GM12873 (cell line): ENCODE measurements at regions not wholly inside any gene's neighbourhood (a gene's known extent, or its start where the extent isn't known, plus 50 kb on each side); places are given as distances from the start of the nearest gene placed in this dataset.

Experiments used
- TF ChIP-seq, protein P1 (sequence below): IDR thresholded peaks from 2 replicates; pipeline ENCODE4 v1.5.1; 2012; ENCODE audit warnings: low read depth, mild to moderate bottlenecking, moderate library complexity, low read length, control low read depth; ENCODE audit not compliant: insufficient read depth; ENCODE audit errors: missing control alignments

DNA sequence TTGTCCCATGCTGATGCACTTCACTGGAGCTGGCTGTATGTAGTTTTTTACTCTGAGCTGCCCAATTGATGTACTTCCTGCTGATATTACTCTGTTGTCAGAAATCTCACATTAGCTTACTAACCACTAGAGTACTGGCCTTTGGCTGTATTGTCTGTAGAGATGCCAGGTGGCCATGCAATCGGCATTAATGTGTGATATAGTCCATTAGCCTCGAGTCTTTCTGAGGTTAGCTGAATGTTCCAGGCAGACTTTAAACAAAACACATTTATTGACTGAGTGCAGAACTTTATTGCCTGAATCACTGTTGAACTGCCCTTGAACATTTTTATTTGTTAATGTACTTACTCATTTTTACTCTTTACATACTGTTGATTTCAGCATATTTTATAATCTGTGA, 335.2 kb downstream of the PCDH10 start:
- TF ChIP-seq, protein P1, sequence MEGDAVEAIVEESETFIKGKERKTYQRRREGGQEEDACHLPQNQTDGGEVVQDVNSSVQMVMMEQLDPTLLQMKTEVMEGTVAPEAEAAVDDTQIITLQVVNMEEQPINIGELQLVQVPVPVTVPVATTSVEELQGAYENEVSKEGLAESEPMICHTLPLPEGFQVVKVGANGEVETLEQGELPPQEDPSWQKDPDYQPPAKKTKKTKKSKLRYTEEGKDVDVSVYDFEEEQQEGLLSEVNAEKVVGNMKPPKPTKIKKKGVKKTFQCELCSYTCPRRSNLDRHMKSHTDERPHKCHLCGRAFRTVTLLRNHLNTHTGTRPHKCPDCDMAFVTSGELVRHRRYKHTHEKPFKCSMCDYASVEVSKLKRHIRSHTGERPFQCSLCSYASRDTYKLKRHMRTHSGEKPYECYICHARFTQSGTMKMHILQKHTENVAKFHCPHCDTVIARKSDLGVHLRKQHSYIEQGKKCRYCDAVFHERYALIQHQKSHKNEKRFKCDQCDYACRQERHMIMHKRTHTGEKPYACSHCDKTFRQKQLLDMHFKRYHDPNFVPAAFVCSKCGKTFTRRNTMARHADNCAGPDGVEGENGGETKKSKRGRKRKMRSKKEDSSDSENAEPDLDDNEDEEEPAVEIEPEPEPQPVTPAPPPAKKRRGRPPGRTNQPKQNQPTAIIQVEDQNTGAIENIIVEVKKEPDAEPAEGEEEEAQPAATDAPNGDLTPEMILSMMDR = no peak

DNA sequence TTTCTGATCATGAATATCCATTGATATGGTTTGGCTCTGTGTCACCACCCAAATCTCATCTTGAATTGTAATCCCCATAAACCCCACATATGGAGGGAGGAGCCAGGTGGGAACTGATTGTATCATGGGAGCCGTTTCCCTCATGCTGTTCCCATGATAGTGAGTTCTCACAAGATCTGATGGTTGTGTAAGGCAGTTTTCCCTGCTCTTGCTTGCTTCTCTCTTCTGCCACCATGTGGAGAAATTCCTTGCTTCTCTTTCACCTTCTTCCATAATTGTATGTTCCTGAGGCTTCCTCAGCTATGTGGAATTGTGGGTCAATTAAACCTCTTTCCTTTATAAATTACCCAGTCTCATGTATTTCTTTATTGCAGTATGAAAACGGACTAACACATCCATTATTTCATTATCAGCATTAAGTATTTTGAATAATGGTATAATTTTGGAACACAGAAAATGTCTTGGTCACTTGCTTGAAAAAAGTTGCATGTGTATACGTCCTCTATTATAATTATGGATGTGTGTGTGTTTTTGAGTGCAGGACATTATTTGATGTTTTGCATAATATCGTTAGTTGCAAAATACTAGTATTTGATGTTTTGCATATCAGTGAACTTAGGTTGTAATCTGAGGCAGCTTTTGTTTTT, 334.6 kb downstream of the PCDH10 start:
- TF ChIP-seq, protein P1 = peak; percentile 4

DNA sequence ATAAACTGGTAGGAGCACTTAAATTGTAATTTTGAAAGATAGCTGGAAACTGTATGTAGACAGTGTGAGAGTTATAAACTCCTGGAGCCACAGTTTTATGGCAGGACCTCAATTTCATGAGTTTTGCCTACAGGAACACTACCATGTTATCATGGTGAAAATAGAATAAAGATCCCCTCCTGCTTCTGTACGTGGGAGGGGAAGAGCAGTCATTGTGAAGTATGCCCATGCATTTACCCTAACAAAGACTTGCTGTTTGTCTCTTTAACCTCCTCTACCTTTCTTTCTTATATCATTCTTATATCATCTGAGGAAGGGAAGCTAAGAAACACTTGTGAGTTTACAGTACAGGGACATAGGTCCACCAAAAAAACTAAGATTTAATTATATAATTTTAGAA, 327.0 kb downstream of the PCDH10 start:
- TF ChIP-seq, protein P1 = no peak

DNA sequence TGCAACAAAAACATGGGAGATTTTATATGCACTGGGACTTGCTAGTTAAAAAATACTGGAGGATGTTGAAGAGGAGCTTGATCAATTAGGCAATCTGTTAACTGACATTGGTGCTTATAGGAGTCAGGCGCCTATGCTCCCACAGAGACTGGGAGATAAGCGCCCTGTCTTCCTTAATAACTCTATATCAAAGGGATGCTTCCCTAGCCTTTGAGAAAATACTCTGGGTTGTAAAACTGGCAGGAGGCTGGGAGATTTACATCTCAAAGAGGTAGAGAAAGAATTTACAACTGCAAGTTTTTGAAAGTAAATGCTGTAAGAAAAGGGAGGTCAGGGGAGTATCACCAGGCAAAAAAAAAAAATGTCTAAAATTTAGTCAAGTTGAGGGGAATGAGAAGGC, 325.4 kb downstream of the PCDH10 start:
- TF ChIP-seq, protein P1 = no peak

DNA sequence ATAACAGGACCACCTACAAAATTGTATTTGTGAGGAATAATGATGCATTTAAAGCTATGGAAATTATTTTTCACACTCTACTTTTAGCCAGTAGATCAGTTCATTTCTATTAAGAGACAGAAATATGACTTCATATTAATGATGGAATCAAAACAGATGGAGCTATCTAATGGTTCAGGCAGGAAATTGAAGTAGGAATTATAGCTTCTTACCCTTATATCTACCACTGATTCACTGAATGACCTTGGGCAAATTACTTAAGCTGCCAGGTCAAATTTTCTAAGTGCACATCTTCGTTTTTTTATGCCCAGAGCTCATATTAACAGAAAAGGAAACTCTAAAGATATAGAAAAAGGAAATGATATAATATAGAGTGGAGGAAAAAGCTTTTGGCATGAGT, 323.1 kb downstream of the PCDH10 start:
- TF ChIP-seq, protein P1 = no peak

DNA sequence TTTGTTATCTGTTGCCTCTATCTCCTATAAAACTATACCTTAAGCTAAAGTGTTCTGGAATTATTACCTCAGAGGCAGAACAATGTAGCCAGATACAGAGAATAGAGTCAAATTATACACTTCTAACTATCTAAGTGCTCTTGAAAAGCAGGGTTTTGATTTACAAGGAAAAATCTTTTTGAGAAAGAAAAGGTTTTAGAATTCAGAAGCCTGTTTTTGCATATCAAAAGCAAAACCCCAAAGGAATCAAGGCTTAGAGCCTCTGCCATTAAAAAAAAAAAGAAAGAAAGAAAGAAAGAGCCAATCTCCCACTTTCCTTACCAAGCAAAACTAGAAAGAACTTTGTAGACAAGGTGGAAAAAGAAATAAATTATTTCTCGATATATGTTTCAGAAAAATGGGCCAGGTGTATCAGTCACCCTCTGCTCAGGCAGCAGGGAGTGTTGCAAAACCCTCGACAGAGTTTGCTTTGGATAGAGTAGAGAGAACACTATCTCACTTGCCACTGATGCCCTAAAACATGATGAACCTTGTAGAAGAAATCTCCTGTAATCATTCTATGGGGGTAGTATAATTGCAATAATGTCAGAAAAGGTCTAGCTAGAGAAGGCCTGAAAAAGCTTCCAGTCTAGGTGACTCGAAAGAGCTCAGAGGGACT, 318.3 kb downstream of the PCDH10 start:
- TF ChIP-seq, protein P1 = no peak

DNA sequence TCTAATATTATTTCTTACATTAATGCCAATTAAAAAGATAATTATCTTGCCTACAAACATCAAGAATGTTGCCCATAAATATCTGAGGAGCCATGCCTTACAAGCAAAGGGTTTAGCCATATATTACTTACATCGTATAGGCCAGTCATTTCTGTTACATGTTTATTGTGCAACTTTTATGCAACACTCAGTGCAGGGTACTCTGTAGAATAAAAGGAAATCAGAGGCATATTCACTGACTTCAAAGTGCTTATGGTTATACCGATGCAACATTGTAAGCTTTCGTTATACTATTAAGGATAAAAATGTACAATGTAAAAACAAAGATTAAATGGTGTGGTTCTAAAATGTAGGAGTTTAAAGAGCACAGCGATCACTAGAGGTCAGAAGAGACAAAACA, 315.9 kb downstream of the PCDH10 start:
- TF ChIP-seq, protein P1 = no peak
